CD4-positive, alpha-beta T cell treated with Interleukin-6 at 100 ng/mL for 8 hours (primary cell): ENCODE measurements at regions not wholly inside any gene's neighbourhood (a gene's known extent, or its start where the extent isn't known, plus 50 kb on each side); places are given as distances from the start of the nearest gene placed in this dataset.
"Not testable (repeated sequence)": the region's sequence is repeated elsewhere in the genome, so short reads cannot be mapped to it uniquely, and the experiment has no call there.

Experiments
- DNase-seq: peaks from one replicate; pipeline ENCODE4 v3.0.0-alpha.2; 2020; ENCODE audit warnings: mixed read lengths, low spot score

GRCh38 chr4:183816077-183816476, 89.0 kb upstream of the STOX2 start:
- no peak for DNase-seq

- no peak for DNase-seq
These were observed 88.1 kb upstream of the STOX2 start for GRCh38 chr4:183816882-183817509.

- DNase-seq: not testable (repeated sequence)
These were observed 86.5 kb upstream of the STOX2 start for GRCh38 chr4:183818591-183818990.

GRCh38 chr4:183821076-183821853, 83.8 kb upstream of the STOX2 start:
- DNase-seq: no peak

GRCh38 chr4:183823434-183823833, 81.7 kb upstream of the STOX2 start:
- no peak for DNase-seq

- no peak for DNase-seq
These were observed 79.8 kb upstream of the STOX2 start for GRCh38 chr4:183825346-183825745.

GRCh38 chr4:183826461-183826860, 78.6 kb upstream of the STOX2 start:
- no peak for DNase-seq

GRCh38 chr4:183828125-183828524, 77.0 kb upstream of the STOX2 start:
- DNase-seq: no peak

GRCh38 chr4:183828839-183829238, 76.3 kb upstream of the STOX2 start:
- DNase-seq: no peak

GRCh38 chr4:183830438-183830985, 74.6 kb upstream of the STOX2 start:
- DNase-seq: no peak

- no peak for DNase-seq
These were observed 74.1 kb upstream of the STOX2 start for GRCh38 chr4:183831026-183831446.

GRCh38 chr4:183831683-183832082, 73.4 kb upstream of the STOX2 start:
- DNase-seq: no peak

GRCh38 chr4:183832776-183833450, 72.2 kb upstream of the STOX2 start:
- no peak for DNase-seq

- no peak for DNase-seq
These were observed 70.9 kb upstream of the STOX2 start for GRCh38 chr4:183834252-183834651.

GRCh38 chr4:183837222-183837621, 67.9 kb upstream of the STOX2 start:
- DNase-seq: no peak

- no peak for DNase-seq
These were observed 66.0 kb upstream of the STOX2 start for GRCh38 chr4:183838987-183839712.

GRCh38 chr4:183840311-183840710, 64.8 kb upstream of the STOX2 start:
- peak; percentile 43 for DNase-seq

- no peak for DNase-seq
These were observed 64.1 kb upstream of the STOX2 start for GRCh38 chr4:183841001-183841400.

- no peak for DNase-seq
These were observed 63.0 kb upstream of the STOX2 start for GRCh38 chr4:183842129-183842528.

- no peak for DNase-seq
These were observed 61.8 kb upstream of the STOX2 start for GRCh38 chr4:183843248-183843671.

GRCh38 chr4:183846951-183847350, 58.2 kb upstream of the STOX2 start:
- DNase-seq: no peak

- no peak for DNase-seq
These were observed 56.3 kb upstream of the STOX2 start for GRCh38 chr4:183848805-183849204.
